Activated T-cell treated with anti-CD3 and anti-CD28 coated beads for 24 hours (primary cell): ENCODE measurements at regions not wholly inside any gene's neighbourhood (a gene's known extent, or its start where the extent isn't known, plus 50 kb on each side); places are given as distances from the start of the nearest gene placed in this dataset.
"Not testable (repeated sequence)": the region's sequence is repeated elsewhere in the genome, so short reads cannot be mapped to it uniquely, and the experiment has no call there.

Experiments
- DNase-seq: peaks from one replicate; pipeline ENCODE4 v3.0.0-alpha.2; 2020; ENCODE audit warnings: low read depth

DNA sequence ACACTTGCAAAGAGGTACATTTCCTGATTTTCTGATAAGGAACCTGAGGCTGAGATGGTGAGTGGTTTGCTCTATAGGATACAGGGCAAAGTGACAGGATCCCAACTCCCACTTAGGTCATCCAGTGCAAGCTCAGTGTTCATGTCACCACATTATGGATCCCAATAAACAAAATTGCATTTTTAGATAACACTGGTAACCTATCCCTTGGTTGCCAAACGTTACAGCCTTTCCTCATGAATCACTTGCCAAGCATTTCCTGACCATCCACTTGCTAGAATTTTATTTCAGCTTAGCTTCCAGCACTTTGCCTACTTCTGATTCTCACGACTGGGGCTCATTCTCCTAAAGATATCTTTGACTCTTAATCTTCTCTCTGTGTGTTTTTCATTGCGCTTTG, 131.4 kb upstream of the ODAD2 start:
- DNase-seq = no peak

DNA sequence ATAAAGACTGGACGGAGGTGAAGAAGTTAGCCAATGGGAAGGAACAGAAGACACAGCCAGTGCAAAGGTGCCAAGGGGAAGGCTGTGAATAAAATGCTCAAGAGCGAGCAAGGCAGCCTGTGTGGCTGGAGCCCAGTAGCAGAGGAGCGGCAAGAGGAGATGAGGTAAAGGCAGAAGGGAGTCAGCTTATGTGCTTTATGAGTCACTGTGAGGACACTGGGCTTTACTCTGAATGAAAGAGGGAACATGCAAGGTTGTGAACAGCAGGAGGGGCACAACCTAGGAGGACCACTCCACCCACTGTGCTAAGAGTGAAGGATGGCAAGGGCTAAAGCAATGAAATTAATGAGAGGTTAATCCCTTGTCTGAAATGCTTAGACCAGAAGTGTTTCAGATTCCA, 129.0 kb upstream of the ODAD2 start:
- no peak for DNase-seq

DNA sequence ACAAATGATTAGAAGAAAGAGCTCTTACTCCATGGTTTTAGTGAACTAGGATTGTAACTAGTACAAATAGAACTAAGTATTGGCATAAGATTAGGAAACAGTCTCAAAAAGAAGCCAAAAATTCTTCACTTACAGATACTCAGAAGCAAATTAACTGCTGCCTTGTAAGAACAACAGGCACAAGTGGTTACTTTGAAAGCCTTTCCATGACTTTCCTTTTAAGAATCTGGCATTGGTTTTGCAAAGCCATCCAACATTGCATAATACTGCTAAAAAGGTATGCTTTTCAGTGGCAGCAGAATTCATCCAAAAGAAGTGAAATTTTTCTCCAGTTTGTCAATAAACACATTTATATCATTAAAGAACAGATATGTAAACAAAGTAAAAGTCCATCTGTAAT, 126.8 kb upstream of the ODAD2 start:
- DNase-seq = no peak

DNA sequence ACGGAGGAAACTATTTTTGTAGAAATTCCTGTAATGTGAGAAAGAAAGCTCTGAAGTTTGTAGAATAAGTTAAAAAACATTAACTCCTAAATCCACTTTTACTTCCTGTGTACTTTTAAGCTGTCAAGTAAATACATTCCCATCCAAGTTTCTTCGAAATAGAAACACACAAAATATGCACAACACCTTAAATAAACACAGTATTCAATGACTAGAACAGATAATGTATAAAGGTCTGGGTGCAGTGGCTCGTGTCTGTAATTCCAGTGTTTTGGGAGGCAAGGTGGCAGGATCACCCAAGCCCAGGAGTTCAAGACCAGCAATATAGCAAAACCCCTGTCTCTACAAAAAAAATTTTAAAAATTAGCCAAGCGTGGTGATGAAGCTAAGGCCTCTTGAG, 121.9 kb upstream of the ODAD2 start:
- no peak for DNase-seq

DNA sequence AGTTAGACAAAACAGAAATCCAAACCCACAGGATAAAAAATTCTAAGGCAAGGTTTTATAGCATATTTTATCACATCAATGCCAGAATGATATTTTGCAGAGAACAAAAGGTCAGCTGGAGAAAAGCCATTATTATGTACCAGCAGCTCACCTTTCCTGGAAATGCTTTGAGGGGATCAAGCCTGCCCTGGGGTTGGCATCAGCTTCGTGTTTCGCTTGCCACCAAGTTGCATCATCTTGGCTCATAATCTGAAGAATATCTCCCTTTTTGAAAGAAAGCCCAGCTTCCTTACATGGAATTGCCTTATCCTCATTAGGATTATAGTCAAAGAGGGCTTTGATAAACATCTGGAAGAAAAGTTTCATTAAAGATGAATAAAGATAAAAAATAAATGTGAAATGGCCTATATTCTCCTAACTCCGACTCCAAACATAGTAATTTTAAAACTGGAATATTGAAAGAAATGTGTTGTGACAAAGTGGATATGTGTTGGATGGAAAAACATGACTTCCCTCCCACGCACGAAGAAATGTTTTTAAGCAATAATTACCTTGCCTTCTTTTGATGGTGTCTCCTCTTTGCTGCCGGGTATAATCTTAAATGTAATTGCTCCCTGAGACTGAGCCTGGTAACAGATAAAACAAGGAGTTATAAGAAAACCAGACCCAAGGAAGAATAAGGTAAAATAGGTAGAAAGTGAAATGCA, 121.3 kb upstream of the ODAD2 start:
- no peak for DNase-seq

DNA sequence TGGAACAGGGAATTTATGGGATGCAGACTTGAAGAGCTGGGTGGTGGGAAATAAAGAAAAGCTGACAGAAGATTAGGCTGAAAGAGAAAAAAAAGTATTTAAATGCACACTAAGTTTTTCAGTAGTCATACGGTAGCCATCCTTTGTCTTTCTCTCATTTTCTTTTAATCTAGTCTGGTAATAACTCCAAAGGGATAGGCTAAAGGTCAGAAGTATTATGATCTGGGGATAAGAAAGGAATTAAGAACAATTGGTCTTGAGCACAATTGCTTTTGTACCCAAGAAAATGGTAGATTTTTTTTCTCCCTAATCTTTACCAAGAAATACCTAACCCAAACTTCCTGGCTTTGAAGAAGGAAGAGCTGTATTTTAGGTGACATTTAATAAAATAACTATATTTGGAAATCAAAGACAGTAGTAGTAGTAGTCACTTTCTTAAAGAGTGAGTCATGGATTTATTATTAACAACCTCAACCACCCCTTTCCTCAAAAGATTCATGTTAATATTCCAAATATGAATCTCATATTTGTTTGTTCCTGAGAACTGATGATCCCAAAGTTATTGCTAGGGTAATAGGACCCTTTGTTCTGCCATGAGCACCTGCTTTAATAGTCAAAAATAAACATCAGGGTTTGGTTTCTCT, 120.2 kb upstream of the ODAD2 start:
- no peak for DNase-seq

DNA sequence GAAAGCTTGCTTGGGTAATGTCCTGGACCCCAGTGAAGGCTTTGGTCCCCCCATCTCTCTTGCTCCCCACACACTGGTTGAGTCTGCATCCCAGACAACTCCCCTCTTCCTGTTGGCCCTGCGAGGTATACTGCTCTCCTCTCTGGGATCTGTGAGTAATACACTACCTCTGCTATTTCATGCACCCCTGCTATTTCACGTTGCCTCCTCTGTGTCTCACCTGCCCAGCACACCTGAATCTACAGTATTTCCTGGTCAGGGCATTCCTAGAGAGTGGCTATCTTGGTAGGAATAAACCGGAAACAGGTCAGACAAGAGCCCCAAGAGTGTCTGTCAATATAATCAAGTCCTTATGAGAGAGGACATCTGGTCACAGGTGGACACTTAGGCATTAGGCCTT, 114.3 kb upstream of the ODAD2 start:
- no peak for DNase-seq

DNA sequence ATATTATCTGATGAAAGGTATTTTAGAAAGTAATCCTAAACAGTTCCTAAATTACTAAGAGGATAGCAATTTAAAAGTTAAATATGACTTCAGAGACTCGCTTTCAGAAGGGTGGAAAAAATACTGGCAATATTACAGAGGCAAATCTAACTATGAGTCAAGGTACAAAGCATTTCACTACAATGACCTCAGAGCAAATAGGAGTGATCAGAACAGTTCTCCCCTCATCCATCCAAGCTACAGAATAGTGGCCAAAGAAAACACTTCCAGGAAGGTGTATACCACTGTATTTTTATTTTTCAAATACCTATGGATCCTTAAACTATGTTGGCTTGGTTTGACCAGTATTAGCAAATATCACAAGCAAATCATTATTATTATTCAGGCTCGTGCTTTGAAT, 112.8 kb upstream of the ODAD2 start:
- DNase-seq = no peak

DNA sequence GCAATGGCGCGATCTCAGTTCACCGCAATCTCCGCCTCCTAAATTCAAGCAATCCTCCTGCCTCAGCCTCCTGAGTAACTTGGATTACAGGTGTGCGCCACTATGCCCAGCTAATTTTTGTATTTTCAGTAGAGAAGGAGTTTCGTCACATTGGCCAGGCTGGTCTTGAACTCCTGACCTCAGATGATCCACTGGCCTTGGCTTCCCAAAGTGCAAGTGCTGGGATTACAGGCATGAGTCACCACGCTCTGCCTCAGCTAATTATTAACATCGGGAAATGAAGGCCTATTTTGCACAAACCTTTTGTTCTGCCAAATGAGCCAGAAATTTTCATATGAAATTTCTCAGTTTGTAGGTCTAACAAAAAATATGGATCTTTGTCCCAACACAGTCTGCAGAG, 106.7 kb upstream of the ODAD2 start:
- no peak for DNase-seq

DNA sequence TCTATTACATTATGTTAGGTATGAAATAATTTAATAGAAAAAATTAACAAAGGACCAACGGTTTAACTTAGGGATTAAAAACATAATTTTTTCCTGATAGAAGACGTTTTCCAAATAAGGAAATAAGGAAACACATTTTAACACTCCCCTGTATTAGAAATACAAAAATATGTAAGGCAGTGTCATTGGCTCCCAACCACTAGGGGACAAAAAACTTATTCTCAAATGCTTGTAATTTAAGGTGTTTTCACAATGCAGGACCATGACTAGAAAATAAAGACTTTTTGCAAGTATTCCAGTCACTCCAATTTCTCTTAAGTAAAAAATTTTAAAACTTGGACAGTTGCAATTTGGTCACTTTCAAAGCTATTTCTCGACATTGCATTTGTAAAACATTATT, 98.8 kb upstream of the ODAD2 start:
- no peak for DNase-seq

DNA sequence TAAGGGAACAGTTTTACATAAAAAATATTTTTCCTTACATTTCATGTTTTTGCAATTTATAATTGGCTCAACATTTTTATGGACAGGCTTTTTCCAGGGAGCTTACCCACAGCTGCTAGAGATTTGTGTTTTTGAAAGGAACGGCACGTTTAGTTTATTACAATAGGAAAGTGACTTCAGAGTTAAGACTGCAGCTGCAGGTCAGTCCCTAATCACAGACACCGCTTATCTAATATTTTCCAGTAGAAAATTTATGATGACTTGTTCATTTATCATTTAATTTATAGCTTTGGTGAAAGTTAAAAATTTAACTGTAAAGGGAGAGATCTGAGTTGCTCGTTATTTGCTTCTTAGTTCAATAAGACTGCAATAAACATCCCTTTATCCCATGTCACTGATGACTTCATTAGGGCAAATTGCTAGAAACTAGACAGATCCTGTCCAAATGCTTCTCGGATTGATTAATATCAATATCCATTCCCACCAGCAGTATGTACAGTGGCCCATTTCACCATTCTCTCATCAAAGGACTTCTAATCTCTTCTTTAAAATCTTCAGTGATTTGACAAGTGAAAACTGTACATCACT, 97.0 kb upstream of the ODAD2 start:
- no peak for DNase-seq

DNA sequence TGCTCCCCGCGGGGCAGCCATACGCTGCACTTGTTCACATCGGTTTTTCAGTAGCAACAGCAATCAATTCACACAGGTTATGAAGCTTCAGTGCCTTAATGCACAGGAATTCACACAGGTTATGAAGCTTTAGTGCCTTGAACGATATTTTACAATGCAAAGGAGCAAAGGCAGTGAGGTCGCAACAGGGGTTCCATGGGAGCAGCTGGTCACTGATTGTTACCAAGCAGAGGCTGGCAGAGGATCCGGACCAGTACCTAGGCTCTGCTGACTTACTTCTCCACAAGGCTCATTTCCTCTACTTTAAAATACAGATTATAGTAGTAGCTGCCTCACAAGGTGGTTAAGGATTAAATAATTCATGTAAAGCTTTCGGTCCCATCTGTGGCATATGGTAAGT, 95.2 kb upstream of the ODAD2 start:
- no peak for DNase-seq

DNA sequence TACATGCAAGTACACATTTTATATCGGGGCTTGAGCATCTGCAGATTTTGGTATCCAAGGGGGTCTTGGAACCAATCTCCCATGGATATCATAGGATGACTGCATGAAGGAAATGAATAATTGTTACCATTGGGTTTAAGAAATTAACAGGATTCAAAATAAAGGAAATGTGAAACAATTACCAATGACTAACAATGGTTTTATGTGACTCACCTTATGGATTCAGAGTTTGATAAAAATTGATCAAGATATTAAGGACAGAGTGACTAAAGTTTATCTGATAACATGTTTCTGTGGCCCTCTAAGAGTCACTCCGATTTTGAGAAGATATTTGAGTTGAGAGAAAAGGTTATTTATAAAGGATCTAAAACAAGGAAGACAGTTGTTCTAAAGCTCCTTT, 93.0 kb upstream of the ODAD2 start:
- DNase-seq = no peak

DNA sequence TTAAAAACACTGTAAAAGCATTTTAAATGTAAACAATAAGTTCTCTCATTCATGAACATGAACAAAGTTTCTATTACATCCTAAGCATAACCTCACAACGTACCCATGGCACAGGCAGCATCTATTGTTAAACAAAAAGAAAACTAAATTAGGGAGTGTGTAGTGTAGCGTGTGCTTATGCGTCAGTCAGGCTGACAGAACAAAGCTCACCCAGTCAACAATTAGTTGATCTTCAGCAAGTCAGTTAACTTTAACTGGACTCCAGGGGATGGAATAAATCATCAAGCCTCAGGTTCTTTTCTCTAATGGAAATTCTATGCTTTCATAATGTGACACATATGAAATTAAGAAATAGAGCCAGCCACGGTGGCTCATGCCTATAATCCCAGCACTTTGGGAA, 91.6 kb upstream of the ODAD2 start:
- DNase-seq = no peak

DNA sequence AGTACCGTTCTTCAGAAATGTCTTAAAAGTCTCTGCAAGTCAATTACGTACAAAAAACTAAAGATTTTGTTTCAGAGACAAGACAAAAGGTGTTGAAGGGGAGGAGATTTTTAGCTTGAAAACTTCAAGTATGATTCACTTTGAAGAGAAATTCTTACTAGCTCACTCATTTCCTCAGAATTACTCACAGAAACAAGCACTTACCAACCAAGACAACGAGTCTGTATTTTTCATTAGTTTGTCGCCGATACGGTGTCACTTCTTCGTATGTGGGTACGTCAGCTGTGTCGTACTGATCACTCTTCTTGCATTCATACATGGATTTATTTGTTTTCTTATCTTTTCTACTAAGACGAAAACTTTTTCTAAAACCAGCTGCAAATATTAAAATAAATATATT, 90.6 kb upstream of the ODAD2 start:
- no peak for DNase-seq

DNA sequence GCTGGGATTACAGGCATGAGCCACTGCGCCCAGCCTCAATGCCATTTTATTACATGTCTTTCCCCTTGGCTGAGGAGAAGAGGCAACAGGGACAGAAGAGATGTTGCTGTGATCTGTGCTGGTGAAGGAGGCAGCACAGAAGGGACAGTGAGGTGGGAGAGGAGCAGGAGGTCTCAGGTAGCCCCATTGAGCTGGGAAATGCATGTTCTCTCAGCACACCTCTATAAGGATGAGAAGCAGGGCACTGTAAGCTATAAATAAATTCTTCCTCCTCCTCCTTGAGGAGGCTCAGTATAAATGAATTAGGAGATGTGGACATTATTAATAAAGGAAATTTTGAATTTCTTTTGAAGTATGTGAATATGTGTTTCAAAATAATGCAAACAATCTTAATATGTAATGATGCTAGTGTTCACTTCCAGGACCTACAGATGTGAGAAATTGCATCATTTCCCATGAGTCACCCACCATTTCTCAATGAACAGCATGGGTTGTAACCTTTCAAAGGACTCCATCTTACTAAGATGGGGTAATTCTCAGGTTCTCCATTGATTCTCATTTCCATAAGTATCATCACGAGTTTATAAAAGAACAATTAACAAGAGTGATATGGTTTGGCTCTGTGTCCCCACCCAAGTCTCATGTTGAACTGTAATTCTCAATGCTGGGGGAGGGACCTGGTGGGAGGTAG, 88.9 kb upstream of the ODAD2 start:
- no peak for DNase-seq

DNA sequence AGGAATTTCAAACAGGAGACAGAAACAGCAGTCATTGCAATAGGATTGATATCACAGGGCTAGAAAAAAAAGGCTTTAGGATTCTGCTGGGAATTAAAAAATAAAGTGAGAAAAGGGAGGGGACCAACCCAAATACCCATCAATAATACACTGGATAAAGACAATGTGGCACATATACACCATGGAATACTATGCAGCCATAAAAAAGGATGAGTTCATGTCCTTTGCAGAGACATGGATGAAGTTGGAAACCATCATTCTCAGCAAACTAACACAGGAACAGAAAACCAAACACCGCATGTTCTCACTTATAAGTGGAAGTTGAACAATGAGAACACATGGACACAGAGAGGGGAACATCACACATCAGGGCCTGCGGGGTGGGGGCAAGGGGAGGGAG, 86.9 kb upstream of the ODAD2 start:
- not testable (repeated sequence) for DNase-seq

DNA sequence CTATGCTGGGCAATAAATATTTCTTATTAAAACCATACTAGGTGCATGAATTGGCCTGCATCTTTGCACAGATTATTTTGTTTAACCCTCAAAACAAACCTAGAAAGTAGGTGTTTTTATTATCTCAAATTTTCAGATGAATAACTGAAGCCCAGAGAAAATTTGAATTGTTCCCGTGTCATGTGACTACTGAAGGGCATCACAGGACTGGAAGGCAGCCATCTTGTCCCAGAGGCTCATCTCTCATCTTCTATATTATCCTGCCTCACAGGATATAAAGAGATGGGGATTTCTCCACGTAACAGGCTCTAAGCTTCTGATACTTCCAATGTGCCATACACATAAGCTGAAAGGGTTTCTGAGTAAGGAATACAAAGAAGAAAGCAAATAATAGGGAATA, 84.0 kb upstream of the ODAD2 start:
- DNase-seq = no peak

DNA sequence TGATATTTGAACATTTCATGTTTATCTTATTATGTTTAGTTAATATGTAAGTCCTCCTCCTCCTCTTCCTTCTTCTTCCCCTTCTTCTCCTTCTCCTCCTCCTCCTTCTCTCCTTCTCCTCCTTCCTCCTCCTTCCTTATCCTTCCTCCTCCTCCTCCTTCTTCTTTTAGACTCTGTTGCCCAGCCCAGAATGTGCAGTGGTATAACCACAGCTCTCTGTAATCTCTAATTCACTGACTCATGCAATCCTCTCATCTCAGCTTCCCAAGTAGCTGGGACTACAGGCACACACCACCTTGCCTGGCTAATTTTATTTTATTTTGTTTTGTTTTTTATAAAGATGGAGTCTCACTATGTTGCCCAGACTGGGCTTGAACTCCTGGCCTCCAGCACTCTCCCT, 83.4 kb upstream of the ODAD2 start:
- DNase-seq = no peak

DNA sequence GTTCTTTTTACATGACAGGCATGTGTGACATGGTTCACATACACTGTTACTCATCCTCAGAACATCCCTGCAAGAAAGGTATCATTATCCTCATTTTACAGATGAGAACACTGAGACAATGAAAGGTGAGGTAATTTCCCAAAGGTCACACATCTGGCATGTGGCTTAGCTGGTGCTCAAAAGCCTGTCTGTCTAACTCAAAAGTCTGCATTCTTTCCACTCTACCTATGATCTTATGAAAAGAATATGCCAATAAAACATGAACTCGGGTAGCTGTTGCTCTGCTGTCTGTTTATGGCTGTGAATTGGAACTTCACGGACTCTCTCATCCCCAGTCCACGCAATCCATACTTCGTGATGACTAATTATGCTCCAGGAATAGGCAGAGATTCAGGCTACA, 79.0 kb upstream of the ODAD2 start:
- no peak for DNase-seq

DNA sequence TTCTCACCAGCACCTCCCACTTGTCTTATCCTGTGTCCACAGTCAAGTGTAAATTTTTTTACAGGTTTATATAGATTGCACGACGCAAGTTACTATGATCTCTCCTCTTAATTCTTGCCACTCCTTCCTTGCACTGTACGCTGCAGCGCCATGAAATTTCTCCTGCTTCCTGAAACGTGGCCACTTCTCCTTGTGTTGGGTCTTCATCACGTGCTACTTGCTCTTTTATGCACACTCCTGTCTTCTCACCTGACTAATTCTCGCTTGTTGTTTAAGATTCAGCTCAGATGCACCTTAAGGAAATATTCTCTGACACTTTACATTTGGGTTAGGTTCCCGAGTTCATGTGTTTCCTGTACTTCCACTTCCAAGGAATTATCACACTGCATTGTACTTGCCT, 76.5 kb upstream of the ODAD2 start:
- DNase-seq = no peak

DNA sequence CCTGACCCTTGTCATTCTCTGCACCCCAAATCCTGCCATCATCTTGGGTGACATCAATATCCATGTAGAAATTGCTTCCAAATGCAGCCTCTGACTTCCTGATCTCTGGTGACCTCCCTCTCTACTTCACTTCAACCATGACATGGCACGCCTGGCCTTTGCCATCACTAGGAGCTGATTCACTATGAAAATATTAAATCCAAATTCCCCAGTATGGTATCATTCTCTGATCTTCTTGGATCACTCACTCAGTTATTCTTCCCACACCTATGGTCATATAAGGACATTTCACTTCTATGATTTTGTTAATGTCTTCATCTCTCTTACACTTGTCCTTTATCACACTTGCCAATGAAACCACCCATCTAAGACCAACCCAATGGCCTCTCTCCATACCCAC, 73.7 kb upstream of the ODAD2 start:
- no peak for DNase-seq

DNA sequence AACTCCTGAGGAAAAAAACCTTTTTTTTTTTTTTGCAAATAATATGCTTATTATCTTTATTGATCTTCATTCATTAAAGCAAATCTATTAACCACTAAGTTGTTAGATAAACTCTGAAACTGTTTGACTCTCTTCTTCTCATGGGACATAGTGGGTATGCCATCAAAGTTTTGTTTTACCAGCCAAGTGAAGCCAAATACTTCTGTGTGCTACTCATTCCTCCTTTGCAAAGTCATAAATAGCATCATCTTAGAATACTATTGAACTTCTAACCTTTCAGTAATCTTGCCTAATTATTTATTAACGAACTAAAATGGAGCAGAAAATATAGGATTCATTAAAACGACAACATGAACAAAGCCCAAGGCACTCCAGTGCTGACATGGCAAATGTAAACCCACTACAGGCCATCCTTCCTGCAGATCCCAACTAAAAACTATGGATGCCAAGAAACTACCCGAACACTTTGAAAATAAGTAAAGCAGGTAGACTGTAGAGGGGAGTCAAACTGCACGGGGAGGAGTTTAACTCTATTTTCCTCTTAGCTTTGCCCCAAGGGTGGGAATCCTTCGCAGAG, 61.2 kb upstream of the ODAD2 start:
- no peak for DNase-seq
